ENCODE measurements at regions not wholly inside any gene's neighbourhood (a gene's known extent, or its start where the extent isn't known, plus 50 kb on each side); places are given as distances from the start of the nearest gene placed in this dataset.
A peak's percentile ranks its signal among the peaks of the same experiment; 100 is the strongest.
"Not testable (repeated sequence)": the region's sequence is repeated elsewhere in the genome, so short reads cannot be mapped to it uniquely, and the experiment has no call there.

DNA sequence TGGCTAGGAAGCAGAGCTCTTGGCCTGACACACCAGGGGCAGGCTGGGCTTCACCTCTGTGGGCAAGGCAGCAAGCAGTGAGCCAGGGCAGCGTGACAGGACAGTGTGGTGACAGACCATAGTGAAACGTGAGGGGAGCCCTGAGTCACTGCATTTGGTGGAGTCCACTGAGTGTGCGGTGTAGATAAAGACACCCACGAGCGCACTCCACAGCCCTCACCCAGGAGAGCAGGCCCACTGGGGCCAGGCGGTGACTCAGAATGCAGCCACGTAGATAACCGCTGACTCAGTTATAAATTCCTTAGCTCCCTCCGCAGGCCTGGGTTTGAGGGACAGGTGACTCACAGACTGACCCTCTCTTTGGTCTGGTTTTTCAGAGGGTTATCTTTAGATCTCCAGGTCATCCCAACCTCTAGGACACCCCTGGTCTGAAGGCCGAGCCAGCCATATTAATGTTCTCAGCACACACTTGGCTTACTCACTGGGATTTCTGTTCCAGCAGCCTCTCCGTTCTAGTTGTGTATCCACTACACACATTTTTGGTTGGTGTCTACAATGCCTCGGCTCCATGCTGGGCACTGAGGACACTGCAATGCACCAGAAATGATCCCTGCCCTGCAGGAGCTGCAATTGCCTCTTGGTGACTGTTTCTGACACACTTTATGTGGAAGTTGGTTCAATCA, 90.2 kb upstream of the TSPAN2 start:
- peak; percentile 69 for DNase-seq

DNA sequence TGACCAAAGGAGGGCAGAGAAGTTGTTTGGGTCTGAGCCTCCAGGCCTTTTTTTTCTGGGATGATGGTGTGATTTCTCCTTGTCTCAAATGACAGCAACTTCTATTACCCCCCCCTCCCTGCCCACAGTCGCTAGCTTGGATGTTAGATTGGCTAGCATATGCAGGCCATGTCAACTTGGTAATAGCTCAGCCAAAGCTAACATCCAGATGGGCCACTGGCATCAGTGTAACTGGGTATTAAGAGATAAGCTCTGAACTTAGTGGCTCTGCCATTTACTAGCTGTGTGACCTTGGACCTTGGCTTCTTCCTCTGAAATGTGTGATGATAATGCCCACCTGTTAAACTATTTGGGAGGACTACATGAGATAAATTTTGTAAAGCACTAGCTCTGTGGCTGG, 86.9 kb upstream of the TSPAN2 start:
- no peak for DNase-seq

DNA sequence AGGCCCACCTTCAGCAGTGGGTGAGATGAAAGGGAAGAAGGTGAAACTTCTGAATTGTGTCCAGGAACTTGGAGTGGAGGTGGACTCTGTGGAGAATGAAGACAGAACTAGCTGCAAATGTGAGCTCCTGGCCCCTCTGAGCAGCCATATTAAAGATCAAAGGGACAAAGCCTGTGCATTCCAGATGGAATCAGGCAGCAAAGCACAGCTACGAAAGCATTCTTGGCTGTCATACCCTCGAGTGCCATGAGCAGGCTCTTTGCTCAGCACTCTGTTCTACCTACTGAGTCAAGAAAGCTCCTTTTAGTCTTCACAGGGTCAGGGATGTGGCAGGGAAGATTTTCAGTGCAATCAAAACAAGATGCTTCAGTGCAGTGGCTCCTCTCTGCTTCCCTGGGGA, 86.3 kb upstream of the TSPAN2 start:
- no peak for DNase-seq

DNA sequence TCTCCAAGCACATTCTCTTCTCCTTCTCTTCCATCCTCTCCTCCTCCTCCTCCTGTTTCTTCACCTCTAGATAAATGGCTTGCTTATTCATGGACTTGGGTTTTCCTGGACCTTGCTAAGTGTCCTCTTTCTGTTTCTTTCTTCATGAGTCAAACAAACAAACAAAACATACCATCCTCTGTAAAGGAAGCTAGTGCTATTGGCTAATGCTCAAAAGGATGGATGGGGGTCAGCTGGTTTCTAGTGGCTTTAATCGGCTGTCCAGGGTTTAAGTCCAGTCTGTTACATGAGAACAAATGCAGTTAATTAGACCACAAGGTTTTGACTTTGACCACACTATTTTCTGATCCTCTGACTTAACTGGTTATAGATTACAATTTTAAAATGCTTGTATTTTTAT, 83.8 kb upstream of the TSPAN2 start:
- DNase-seq: no peak

DNA sequence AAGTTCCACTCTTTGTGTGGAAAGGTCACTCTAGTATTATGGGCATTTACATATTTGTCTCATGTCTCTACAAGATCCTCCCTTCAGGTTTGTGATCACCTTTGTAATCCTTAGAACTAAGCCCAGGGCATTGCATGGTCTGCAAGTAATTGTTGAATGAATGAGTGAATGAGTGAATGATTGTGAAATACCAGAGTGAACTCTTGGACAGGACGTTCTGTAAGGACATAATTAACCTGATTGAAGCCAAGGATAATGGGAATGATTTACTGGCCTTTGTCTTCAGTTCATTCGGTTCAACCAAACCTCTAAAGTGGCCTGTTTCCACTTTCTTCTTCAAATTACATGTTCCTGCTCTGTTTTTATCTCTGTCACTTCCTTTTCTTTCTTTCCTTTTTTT, 83.0 kb upstream of the TSPAN2 start:
- no peak for DNase-seq

DNA sequence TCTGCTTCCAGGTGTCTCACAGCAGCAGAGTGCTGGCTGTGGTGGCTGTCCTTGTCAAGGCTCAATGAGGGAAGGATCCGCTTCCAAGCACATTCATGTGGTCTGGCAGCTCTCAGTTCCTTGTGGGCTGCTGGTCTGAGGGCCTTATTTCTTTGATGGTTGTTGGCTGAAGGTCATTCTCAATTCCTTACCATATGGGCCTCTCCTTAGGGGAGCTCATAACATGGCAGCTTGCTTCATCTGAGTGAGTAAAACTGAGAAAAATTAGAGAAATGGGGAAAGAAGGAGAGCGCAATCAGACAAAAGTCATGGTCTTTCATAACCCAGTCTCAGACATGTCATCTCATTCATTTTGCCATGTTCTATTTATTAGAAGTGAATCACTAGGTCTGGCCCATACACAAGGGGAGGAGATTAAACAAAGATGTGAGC, 81.7 kb upstream of the TSPAN2 start:
- DNase-seq: no peak

DNA sequence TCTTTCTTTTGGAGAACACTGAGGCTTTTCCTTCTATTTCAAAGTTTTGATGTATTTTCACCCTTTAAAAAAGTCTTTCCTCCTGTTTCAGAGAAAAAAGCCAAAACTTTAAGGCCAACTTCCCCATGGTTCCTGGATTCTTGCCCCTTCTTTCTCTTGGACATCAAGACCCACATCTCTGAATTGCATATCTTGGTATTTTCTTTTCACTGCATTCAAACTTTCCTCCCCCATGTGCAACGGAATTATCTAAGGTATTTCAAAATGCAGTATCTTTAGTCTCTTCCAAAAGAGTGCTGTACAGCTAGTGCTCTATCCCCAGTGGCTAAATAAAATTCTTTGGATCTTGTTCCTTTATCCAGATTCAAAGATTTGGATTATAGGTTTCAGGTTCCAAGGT, 81.1 kb upstream of the TSPAN2 start:
- no peak for DNase-seq

DNA sequence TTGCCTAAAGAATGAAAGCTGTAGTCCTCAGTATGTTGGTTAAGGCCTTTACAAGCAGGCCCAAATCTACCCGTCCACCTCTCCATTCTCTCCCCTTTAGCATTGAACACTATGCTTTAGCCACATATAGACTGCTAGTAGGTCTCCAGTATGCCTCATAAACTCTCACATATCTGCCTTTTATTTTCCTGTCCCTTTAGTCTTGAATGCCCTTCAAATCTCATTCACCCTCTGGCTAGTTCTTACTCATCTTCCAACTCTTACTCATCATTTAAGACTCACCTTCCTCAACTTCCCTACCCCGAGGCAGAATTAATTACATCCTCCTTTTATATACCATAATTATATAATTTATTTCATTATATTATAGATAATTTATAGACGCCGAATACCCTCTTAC, 78.7 kb upstream of the TSPAN2 start:
- DNase-seq: no peak

DNA sequence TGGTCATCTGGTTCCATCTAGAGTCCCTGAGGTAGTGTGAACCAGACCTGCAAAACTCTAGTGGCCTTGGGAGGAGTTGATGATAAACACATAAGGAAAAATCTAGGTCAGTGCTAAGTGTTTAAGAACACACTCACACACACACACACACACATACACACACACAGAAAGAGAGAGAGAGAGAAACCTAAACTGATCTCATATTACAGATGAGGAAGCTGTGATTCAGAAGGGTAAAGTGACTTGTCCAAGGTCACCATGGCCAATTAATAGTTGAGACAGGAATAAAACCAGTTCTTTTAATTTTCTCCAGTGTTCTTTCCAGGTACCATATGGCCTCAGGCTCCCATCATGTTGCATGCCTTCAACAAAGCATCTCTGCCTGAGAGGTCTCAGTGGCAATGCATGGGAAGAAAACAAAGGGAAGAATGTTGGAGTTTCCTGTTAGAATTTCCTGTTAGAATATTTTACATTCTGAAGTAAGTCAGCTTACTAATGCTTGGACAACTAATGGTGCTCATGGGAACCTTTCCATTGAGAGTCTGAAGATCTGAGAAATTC, 77.3 kb upstream of the TSPAN2 start:
- DNase-seq: no peak

DNA sequence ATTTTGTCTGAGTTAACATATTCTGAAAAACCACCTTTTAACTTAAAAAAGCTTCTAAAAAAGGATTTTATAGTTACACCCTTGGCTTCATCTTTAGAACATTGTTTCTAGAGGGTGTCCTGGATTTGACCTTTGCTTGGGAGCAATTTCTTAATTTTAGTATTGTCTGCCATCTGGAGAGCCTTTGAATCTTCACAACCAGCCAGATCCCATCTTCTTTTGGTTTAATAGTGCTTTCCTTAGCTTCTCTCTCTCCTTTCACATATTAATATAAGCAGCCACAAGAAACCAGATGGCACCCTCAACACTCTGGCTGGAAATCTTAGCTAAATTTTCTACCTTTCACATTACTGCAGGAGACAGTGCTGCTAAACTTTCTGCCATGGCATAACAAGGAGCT, 76.5 kb upstream of the TSPAN2 start:
- DNase-seq: no peak

DNA sequence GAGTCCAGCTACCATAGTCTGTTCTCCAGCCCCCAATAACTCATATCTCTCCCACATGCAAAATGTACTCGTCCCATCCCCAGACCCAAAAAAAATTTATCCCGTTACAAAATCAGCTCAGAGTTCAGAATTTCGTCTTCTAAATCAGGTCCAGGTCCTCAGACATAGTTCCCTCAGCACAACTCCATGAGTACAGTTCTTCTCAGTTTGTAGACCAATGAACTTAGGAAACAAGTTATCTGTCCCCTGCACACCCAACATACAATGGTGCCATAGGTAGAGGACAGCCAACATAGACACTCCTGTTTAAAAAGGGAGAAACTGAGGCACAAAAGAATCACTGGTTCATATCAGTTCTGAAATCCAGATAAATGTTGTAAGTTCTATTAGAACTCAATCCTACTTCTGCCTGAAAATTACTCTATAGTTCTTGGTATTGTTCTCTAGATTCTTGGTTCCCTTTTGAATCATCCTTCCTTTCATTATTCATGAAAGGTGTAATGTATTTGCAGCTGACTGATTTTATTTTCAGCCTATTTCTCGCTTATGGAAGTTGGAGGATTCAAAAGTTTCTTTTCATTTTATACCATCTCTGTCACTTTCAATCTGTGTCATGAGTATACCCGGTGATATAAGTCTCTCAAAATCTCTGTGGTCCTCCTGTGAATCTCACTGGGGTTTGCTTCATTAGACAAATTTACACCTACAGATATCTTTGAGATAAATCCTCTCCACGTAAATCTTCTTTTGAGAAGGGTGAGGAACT, 75.8 kb upstream of the TSPAN2 start:
- DNase-seq: no peak

DNA sequence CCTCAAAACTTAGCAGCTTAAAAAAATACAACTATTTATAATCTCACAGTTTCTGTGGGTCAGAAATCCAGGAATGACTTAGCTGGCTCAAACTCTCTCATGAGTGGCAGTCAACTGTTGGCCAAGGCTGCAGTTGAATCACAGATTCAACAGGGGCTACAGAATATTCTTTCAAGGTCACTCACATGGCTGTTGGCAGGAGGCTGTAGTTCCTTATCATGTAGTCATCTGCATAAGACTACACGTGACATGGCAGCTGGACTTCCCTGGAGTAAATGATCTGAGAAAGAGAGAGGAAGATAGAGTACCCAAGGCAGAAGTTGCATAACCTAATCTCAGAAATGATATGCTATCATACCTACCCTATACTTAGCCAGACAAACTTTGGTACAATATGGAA, 75.2 kb upstream of the TSPAN2 start:
- peak; percentile 20 for DNase-seq

DNA sequence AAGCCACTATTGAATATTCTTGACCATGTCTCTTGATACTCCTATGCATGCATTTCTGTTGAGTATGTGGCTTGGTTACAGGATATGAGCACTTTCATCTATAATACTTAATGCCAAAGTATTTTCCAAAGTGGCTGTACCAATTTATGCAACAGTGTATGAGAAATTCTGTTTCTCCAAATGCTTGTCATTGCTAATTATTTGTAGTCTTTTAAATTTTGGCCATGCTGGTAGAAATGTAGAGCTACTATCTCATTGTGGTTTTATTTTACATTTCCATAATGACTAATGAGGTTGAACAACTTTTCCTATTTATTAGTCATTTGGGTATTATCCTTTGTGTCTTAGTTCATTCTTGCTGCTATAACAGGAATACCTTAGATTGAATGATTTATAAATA, 71.4 kb upstream of the TSPAN2 start:
- no peak for DNase-seq

DNA sequence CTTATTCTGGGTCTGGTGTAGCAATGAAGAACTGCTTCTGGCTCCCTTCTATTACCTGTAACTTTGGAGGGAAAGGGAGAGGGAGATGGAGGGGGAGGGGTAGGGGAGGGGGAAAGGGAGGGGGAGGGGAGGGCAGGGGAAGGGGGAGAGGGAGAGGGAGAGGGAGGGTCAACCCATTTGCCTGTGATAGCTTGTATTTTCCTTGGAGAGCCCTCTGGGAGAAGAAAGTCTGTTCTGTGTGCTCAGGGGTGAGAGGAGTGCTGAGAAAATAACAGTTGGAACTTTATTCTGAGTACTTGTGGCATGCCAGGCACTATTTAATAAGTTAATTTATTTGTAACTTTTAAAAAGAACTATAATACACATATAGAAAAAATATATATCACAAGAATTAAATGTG, 70.7 kb upstream of the TSPAN2 start:
- DNase-seq: no peak

DNA sequence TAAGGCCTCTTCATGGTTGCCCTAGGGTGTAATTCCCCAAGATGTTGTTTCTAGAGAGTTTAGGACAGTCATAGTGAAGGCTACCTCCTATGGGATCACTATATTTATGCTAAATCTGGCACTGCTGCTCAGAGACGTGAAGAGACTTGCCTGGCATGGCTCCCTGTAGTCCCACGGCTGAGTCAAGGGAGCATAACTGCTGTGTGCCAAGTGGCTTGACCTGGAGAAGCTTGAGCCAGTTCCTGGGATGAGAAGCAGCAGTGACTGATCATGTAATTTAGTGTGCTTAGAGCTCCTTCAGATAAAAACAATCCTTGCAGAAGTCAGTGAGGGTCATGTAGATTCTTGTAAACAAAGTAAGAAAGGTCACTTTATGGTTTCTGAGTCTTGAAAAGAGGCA, 68.9 kb upstream of the TSPAN2 start:
- DNase-seq: no peak

DNA sequence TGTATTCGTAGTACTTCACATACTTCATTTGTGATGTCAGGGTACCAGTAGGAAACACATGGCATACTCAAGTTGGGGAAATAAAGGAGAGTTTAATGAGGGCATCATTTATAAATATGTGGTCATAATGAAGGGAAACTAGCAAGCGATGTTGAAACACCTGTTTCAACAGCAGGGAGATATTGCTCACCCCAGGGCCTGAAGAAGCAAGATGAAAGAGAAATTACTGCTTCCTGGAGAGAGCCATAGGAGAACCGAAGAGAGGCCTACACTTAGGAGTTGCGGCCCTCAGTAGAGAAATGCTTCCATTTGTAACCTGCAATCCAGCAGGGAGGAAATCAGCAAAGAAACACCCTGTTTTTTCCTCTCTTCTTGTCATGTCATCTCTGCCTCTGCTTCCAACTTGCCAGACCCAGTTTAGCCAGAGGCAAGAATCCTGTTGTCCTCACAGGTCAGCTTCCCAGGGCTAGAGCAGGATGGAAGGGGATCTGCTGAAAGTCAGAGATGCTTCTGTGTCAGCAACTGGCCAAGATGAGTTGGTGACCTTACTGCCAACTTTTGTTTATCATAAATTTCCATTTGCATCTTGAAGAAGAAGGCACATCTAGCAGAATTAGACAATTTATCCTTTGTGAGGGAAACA, 67.6 kb upstream of the TSPAN2 start:
- no peak for DNase-seq

DNA sequence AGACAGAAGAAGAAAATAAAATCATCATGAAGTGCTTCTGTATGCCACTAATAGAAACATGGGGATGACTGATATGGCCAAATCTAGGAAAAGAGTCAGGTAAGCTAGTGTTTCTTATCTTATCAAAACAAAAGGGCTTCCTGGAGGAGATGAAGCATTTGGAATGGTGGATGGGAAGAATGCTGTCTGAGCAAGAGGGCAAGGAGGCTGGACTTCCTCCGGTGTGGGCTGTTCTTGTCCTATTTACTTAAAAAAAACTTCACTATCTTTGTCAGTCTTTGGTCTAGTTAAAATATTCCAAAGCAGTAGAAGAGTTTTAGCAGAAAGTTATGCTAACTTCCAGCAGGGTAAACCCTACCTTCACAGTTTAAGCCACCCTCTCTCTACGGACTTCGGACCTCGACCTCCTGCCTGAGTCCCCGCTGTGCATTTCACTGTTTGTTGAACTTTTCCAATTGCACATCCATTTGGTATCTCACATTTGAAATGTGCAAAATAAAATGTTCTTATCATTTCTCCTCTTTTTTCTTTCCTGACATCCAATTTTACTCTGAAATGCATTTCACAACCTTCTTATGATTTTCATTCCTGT, 64.8 kb upstream of the TSPAN2 start:
- no peak for DNase-seq

DNA sequence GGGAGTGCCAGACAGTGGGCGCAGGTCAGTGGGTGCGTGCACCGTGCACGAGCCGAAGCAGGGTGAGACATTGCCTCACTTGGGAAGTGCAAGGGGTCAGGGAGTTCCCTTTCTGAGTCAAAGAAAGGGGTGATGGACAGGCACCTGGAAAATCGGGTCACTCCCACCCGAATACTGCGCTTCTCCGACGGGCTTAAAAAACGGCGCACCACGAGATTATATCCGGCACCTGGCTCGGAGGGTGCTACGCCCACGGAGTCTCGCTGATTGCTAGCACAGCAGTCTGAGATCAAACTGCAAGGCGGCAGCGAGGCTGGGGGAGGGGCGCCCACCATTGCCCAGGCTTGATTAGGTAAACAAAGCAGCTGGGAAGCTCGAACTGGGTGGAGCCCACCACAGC, 58.6 kb upstream of the TSPAN2 start:
- DNase-seq: not testable (repeated sequence)

DNA sequence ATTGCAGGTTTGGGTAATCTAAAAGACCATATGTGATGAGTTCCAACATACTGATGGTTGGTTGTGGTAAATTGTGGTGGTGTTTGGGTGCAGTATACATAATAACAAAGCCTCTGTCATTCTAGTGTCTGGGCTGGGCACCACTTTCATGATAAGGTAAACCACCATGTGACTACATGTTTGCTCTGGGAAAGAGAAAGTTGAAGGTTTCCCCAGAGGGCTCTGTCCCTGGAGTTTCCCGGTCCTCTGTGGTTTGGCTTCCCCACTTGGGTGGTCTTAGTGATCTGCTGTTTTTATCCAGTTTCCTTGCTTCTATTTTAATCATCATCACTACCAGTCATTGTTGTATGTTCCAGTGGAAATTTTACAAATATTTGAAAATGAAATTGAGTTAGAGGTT, 55.9 kb upstream of the TSPAN2 start:
- DNase-seq: peak; percentile 13

DNA sequence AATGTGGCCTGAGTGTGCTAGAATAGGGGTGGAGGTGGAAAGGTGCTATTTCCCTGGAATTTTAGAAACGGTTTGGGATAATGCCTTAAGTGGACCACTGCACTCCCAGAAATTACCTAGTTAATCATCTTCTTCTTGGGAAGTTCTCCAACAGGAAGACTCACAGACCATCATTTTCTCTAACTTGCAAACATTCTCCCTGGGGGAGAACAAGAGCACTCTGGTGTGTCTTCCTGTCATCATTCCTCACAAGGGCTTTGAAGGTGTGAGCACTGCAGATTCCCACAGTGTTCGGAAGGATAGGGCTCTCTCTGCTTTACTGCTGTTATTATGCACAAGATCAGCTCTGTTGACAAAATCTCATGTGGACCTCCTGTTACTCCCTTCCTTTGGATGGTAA, 54.9 kb upstream of the TSPAN2 start:
- no peak for DNase-seq

DNA sequence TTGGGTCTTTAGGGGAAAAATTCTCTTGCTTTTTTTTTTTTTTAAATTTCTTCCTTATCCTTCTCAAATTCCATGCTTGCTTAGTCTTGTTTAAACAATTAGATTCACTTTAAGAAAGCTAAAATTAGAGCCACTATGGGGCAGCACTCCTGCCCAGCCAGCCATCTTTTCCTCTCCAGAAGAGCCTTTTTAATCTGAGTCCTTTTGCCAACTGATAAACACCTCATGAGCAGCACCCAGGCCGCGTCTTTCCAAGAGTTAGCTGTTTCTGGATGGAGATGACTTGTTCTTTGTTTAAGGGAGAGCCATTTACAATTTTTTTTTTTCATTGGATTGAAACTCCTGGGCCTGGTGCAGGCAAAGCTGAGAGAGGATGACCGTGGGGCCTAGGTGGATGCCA, 53.3 kb upstream of the TSPAN2 start:
- DNase-seq: peak; percentile 11

DNA sequence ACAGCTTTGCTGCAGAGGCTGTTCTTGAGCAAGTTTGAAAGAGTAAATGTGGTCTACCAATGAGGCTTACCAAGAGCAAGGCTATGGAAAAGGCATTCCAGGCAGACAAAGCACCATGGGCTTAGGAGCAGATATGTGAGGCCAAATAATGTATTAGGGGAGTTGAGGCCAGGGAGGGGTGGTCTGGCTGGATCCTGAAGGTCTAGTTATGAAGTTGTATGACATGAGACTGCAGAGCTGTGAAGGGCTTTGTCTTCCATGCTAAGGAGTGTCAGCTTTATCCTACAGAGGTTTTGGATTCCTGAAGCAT, 51.8 kb upstream of the TSPAN2 start:
- no peak for DNase-seq

DNA sequence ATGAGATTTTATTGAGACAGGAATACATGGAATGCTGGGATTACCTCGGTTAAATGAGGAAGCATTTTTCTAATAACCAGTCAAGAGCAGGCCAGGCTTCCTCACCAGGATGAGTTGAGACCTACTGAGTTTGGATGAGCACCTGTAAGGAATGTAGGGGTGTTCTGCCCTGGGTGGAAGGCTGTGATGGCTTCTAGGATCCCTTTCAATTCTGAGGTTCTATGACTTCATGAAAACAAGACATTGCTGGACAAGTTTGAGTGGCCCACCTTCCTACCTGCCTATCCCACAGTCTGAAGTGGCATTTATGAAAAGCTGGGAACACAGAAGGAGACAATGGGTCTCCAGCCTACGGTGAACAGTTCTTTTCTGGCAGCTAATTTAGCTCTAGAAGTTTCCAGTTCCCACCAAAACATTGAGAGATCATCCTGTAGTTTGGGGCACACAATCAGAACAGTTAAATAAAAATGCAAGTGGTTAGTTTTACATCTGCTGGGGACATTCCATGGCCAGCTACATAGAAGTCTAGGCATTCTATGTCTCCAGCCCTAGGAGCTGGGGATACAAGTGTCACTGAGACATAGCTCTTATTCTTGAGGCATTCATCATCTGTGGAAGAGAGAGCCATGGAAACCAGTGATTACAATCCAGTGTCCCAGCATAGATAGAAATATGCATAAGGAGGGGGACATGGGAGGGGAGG, 51.3 kb upstream of the TSPAN2 start:
- no peak for DNase-seq

Data from OCI-M1 (cell line).